GM12891 (cell line): ENCODE measurements at regions not wholly inside any gene's neighbourhood (a gene's known extent, or its start where the extent isn't known, plus 50 kb on each side); places are given as distances from the start of the nearest gene placed in this dataset.
"Not testable (repeated sequence)": the region's sequence is repeated elsewhere in the genome, so short reads cannot be mapped to it uniquely, and the experiment has no call there.

ENCODE experiments used
- PAX5 ChIP-seq: IDR thresholded peaks from 2 replicates; pipeline ENCODE4 v1.6.1; 2011; ENCODE audit warnings: low read length, moderate library complexity, mild to moderate bottlenecking; ENCODE audit not compliant: insufficient read depth, severe bottlenecking
- POLR2A ChIP-seq: IDR thresholded peaks from 2 replicates; pipeline ENCODE4 v1.6.1; 2011; ENCODE audit warnings: low read depth, low read length, control low read depth
- POLR2AphosphoS5 ChIP-seq: IDR thresholded peaks from 2 replicates; pipeline ENCODE4 v1.6.1; 2011; ENCODE audit warnings: low read depth, low read length, control low read depth
- POU2F2 ChIP-seq: IDR thresholded peaks from 2 replicates; pipeline ENCODE4 v1.6.1; 2011; ENCODE audit warnings: low read depth, mild to moderate bottlenecking, control low read depth, low read length, moderate library complexity
- SPI1 ChIP-seq: IDR thresholded peaks from 2 replicates; pipeline ENCODE4 v1.6.1; 2011; ENCODE audit warnings: low read depth, low read length, control low read depth
- TAF1 ChIP-seq: IDR thresholded peaks from 2 replicates; pipeline ENCODE4 v1.6.1; 2011; ENCODE audit warnings: low read depth, low read length, control low read depth

GRCh38 chrY:4570941-4571340, 429.2 kb upstream of the PCDH11Y start:
- TF ChIP-seq POLR2A, TAF1, POLR2AphosphoS5, SPI1, PAX5, POU2F2: not testable (repeated sequence)
